GM21528 (cell line): ENCODE measurements at regions not wholly inside any gene's neighbourhood (a gene's known extent, or its start where the extent isn't known, plus 50 kb on each side); places are given as distances from the start of the nearest gene placed in this dataset.

Experiments
- ATAC-seq: cut with Tn5 transposase; IDR thresholded peaks from one replicate; pipeline ENCODE4 v1.9.1; 2021; ENCODE audit warnings: mild to moderate bottlenecking, moderate library complexity; ENCODE audit not compliant: unreplicated experiment, low FRiP score

DNA sequence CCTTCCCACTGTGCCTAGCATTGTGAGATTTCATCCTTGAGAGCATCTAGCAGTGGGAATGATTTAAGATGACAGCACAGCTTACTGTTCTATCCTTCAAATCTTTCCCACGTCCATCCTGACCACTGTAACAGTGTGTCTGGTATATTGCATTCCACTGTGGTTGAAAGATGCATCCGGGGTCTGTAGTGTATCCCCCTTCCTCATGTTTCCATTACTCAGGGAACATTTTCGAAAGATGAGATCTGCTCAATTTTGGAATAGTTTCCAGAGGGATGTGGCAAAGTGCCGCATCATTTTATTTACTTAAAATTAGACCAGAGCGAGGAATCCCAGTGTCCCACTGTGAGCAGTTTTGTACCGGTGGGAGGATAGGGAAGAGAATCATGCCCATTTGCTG lies 407.1 kb upstream of the PAPPA start:
- ATAC-seq = no peak

DNA sequence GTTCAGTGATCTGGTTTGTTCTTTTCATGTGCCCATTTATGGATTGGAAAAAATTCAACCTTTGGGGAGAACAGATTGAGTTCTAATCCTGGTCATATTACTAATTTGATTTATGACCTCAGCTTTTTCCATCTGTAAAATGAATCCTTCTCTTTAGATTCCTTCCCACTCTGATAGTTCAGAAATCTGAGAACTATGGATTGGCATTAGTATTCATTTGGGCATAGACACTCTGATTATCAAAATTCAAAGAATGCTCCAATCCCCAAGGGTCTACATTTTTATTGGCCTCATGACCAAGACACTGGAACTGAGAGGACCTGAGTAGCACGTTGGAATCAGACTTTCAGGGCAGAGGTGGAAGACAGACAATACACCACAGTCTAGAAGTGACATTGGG lies 405.9 kb upstream of the PAPPA start:
- no peak for ATAC-seq

DNA sequence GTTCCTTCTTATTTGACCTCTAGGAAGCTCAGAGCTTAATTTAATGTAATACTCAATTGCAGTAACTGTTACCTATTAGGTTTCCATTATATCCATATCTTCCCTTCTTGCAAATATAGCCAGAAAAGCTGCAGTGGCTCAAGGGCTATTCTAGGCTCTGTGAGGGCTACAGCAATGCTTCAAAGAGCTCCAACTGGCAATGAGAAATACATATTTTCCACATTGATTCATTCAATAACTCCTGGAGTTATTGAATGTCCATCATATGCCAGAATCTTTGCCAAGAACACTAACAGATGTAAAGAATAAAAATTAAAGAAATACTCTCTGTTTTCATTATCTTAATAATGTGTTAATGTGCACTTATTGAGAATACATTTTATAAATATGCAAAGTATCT lies 396.9 kb upstream of the PAPPA start:
- no peak for ATAC-seq

DNA sequence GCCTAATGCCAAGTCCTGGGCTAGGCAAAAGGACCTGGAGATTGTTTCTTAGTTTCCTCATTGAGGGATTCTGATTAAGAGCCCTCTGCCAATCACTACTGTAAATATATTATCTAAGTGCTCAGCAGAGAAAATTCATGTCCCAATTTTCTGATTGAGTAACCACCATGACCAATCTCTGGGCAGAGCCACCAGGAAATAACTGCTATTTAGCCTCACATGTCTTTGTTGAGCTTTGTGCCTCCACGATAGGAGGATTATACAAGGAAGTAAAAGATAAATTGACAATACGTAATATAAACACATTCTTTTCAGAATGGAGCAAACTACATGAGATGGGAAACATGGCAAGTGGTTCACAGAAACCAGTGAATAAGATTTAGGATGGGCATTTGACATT lies 396.1 kb upstream of the PAPPA start:
- no peak for ATAC-seq

DNA sequence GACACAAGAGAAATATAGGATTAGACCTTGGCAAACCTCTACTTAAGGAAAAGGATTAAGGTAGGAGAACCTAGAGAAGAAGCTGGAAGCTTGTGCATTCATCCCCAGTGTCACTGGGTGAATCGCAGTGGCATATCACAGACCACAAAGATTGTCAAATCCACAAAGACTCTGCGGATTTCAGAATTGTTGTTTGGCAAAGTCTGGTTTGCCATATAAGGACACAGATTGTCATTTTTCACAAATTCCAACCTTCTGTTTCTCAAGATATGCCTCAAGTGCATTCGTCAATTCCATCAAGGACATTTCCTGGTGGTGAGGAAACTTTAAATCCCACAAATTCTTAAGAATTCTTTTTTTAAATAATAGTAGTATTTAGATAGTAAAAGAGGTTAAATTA lies 395.1 kb upstream of the PAPPA start:
- ATAC-seq = no peak

DNA sequence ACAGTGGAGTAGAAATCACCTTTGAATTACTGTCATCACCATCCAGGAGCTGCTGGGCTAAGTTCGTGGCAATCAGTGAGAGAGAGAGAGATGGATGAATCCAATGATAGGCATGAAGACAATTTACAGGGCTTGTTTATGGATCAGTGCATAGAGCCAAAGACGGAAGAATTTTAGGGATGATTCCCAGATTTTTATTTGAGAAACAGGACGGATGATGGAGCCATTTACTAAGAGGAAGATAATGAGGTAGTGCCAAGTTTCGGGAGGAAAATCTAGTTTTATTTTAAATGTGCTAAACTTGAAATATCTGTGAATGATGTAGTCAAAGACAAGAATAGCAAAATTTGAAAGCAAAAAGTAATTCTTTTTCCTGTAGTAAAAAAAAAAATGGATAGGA lies 394.2 kb upstream of the PAPPA start:
- no peak for ATAC-seq

DNA sequence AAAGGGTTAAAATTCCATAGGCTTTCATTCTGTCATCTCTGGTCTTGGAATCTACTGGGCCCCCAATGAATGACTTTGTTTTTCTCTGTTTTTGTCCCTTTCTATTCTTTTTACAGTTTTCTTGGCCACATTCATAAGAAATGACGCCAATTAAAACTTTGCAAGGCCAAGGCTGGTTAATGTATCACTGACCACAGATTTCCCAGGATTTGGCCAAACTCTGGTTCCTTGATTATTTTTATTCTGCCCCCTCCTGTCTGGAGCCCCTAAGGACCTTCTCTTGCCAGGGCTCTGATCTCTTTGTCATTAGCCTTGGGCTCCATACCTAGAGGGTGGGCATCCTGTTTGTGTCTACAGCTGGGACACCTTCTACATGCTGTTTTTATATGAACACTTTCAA lies 388.9 kb upstream of the PAPPA start:
- ATAC-seq = no peak

DNA sequence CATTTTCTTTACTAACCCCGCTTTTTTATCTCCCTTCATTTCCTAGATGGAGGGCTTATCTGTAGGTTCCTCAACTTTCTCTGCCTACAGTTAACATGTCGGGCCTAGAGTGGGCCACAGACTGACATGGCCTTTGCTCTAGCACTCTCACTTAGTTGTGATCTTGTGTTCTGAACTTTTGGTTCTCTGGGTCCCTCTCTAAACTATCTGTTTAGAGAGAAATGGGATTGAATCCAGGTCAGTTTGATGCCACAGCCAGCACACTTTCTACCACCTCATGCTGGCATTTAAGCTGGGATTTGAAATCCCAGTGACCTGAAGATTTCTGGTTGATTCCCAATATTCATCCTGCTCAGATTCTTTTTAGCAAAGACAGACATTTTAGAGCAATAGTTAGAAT lies 388.5 kb upstream of the PAPPA start:
- no peak for ATAC-seq

DNA sequence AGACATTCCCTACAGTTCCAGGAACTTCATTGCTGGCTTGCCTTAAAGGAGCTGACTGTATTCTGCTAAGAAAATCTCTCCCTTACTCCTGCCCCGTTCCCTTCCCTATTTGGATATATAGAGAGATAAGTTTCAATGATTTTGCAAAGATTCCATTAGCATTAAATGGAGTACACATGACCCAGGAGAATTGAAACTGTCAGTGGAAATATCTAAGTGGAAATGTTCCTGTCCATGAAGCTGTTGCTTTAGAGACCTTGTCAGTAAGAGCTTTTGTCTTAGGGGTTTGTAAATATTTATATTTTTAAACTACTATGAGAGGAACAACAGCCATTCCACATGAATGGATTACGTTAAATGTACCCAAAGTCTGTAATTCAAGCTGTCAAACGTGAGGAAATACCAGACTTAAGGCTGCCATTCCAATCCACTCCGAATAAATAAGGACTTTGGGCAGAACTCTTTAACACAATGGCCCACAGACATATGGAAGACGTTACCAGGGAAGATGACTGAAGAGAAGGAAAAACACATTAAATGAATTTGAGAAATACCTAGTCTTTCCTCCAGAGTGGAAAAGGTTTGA lies 387.1 kb upstream of the PAPPA start:
- ATAC-seq = no peak

DNA sequence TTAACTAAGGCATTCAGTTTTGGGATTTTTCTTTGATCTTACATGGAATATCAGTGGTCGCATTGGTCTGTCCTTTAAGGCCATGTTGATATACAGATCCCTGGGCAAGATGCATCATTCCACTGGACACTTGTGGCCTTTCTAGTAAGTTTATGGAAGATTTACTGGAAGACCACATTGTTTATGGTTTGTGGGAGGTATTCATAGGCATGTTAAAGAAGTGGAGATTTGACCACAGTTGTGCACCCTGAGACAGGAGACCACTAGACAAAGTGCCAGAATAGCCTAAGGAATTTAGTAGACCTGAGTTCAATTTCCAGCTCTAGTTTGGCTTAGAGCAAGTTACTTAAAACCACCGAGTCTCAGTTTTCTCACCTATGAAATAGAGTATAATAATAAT lies 383.1 kb upstream of the PAPPA start:
- ATAC-seq = no peak

DNA sequence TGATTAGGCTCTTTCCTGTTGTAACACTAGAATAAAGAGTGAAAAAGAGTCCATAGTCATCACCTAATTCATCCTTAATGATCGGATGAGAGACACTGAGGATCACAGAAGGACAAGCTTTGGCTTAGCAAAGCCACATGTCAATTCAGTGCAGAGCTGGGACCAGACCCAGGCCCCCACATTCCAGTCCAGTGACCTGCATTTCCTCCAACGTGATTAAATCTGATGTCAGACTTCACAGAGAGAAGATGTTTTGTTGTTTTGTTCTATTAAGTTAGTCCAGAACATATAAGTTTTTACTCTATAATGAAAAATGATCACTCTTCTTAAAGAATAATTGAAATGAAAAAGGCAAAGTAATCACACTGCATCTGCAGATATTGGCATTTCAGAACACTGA lies 377.9 kb upstream of the PAPPA start:
- no peak for ATAC-seq

DNA sequence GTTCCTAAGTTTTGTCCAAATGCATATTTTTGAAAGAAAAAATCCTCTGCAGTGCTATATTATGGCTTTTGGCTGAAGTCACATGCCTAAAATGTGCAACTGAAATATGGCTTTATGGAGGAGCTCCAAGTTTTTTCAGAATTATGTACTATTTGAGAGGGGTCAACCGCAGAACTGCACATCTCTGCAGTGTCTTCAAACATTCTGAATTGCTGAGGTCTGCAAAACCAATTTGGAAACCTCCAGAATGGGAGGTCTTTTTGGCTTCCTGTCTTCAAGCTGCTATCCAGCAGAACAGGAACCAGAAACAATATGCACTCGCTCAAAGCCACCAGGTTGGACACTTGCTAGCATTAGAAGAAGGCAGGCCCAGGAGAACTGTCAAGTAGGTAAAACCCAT lies 376.0 kb upstream of the PAPPA start:
- no peak for ATAC-seq

DNA sequence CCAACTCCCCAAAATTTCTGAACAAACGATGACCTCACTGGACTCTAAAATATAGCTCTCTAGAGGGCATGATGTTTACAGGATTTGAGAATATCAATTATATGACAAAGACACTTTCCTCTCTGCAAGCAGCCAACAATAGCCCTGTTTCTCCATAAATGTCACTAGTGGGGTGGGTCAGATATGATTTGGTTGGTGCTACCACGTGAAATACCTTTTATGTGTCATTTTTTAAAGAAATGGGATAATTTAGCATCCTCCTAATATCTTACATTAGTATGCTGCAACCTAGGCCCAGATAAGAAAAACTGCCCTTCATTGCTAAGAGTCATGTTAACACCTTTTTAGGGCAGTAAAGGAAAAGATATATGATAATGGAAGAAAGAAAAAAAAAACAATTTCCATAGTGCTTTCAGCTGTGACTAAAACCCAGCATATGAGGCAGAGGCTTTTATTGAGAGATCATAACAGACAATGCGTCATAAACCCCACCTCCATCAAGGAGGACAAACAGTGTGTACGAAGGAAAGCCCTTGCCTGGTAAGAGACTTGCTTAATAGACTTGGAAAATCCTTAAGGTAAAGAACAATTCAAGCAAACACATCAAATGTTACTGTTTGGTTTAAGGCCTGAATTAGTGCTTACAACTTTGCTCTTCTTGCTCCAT lies 372.4 kb upstream of the PAPPA start:
- ATAC-seq = no peak

DNA sequence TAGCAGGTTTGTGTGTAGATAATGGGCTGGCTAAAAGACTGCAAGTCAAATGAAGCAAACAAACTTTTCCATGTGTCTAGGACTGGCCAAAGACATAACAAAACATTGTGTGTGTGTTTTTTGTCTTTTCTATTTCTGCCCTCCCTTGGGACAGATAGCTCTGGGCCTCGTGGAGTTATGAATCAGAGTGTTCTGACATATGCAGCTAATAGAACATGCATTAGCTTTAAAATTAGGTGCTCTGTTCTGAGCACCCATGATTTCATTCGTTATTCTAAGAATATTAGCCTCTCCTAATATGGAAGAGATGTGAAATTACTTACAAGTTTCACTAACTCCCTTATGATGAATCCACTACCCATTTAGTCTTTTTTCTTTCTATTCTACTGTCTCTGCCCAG lies 367.3 kb upstream of the PAPPA start:
- no peak for ATAC-seq

DNA sequence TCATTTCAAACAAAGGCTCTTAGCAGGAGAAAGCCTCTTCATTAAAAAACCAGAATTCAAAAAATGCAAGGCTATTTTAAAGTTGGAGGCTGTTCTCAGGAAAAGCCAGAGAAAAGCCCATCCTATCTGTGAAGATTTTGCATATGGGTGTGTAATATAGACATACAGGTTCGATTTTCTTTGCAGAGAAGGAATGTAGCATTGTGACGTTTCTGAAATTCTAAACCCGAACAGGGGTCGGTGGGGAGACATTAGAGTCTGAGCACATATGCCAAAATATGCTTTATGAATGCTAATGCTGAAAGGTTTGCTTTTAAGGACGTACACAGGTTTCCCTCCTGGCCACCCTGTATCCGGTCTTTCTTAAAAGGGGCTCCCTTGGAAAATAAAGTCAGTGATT lies 363.1 kb upstream of the PAPPA start:
- ATAC-seq = no peak

DNA sequence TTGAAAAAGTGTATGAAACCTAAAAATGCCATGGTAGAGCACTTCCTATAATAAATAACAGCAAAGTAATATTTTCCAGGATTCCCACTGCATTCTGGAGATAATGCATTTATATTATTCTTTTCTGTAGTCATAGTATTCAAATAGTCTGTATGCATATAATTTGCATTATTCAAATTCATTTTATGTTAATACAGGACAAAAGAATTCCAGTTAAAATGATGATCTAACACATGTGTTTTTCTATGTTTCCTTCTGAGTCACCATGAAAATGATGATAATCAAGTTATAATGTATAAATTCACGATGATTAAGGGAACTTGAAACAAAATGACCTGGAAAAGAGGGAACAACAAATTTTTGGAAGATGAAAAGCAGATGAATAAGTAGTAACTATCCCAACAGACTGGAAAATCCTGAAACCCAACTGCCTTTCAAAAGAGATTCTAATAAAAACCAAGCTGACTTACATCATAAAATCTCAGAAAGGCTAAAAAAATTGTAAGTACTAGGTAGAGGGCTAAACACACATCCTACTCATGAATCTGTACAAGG lies 358.6 kb upstream of the PAPPA start:
- ATAC-seq = no peak

DNA sequence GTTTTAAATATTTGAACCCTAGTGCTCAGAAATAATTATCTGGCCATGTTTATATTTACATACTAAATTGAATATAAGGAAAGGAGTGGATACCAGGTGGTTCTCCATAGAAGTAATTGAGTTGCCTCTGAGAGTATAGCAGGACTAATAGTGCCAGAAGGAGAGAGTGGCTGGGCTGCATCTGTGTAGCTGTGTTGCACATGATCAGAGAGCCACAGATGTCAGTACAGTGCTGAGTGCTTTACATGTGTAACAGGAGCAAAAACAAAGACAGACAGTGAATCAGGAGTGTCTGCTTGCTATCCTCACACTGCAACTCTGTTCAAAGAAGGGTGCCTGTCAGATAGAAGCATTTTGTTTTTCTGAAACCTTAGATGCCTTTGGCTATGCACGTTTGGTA lies 353.9 kb upstream of the PAPPA start:
- ATAC-seq = no peak

DNA sequence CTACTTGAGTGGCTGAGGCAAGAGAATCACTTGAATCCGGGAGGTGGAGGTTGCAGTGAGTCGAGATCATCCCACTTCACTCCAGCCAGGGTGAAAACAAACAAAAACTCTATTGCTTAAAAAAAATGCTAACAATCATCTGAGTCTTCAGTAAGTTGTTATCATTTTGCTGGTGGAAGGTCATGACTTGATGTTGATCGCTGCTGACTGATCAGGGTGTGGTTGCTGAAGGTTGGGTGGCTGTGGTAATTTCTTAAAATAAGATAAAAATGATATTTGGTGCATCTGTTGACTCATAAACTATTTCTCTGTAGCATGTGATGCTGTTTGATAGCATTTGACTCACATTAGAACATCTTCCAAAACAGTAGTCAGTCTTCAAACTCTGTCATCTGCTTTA lies 349.4 kb upstream of the PAPPA start:
- no peak for ATAC-seq

DNA sequence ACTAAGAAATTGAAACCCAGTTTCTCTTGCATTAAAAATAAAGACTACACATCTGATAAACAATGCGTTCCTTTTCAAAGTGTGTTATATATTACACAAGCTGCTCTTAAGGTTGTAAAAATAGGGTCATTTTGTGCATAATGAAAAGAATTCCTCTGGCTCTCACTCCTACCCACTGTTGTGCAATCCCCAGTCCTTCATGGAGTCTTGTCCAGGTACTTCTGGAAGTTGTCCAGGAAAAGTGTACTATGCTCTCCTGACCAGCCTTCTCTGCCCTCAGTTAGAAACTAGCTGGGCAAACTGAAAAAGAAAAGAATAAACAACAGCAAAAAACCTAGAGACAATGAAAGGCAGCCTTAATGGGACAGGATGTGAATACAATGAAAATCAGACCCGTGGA lies 345.5 kb upstream of the PAPPA start:
- ATAC-seq = no peak

DNA sequence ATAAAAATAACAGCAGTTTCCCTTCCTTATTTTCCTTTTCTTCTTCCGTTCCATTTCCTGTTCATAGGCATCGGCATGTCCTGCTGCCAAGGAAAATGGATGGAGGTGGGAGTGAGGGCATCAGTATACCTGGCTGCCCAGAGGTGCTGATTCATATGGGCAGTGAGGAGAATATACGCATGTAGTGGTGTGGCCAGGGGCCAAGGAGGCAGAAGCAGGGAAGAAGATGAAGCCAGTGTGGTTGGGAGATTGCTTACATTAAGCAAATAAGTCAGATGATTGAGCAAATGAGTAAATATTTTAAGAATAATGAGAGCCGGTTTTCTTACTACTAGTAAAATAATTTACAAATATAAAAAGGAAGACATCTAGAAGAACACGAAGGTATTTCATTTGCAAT lies 344.9 kb upstream of the PAPPA start:
- no peak for ATAC-seq

DNA sequence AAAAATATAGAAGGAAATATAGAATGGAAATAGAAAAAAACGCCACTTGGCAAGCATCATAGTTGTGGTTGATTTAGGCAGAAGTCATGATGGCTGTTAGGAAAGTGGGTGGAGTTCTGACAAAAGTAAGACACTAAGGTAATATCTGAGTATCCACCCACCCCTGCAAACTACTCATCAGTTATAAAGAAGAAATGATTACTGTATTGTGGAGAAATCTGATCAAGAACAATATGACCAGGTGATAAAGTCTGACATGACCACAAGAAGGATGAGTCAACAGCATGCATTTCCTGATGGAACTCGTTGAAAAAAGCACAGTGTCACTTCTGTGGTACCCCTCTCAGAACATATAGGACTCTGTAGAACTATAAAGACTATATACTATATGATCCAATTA lies 343.4 kb upstream of the PAPPA start:
- no peak for ATAC-seq

DNA sequence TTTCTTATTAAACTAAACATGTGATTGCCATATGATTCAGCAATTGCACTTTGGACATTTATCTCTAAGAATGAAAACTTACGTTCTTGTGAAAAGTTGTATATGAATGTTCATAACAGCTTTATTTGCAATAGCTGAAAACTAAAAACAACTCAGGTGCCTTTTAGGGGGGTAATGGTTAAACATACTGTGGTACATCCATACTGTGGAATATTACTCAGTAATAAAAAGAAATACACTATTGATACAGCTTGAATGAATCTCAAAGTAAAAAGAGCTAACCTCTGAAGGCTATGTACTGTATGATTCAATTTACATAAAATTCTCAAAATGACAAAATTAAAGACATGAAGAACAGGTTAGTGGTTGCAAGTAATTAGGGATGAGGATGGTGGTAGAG lies 339.5 kb upstream of the PAPPA start:
- ATAC-seq = no peak

DNA sequence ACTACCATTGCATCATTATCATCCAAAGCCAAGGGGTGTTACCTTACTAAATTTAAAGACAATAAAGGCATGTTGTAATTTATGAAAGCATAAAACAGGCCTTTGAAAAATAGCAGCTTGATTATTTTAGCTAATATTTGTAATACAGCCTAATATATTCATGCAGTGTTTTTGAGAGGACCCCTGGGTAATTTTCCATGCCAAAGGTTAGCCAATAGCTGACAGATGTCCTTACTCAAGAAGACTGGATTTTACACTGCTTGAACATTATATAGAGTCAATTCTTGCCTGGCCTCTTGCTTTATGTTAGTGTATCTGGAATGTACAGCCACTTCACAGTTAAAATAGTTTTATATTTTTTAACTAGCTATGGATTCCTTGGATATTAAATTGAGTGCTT lies 337.8 kb upstream of the PAPPA start:
- ATAC-seq = no peak
